KG1 (cell line): ENCODE measurements at regions not wholly inside any gene's neighbourhood (a gene's known extent, or its start where the extent isn't known, plus 50 kb on each side); places are given as distances from the start of the nearest gene placed in this dataset.
"Not testable (repeated sequence)": the region's sequence is repeated elsewhere in the genome, so short reads cannot be mapped to it uniquely, and the experiment has no call there.

Source experiments
- DNase-seq: peaks from one replicate; lab custom pipeline; 2025; lab: John Stamatoyannopoulos, UW

DNA sequence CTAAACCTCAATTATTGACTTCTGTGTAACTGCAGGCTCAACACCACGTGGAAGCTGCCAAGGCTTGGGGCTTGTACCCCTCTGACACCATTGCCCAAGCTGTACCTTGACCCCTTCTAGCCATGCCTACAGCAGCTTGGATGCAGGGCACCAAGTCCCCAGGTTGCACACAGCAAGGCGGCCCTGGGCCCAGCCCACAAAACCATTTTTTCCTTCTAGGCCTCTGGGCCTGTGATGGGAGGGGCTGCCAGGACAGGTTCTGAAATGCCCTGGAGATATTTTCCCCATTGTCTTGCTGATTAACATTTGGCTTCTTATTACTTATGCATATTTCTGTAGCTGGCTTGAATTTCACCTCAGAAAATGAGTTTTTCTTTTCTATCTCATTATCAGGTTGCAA, 610.0 kb upstream of the LRRN3 start:
- DNase-seq: no peak

DNA sequence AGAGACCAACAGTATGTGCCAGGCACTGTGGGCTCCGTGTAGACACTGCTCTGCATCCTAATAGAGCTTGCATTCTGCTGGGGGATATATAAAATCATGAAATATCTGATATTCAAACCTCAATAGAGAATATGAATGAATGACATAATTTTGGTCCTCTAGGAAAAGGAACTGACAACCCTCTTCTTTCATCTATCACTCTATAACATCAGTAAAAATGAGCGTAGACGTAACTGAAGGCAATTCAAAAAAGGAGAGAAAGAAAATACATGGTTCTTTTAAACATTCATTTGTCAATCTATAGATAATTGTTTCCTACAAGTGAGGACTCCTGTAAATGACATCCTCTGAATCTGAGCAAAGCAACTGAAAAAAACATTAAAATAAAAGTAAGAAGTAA, 607.4 kb upstream of the LRRN3 start:
- DNase-seq: no peak

DNA sequence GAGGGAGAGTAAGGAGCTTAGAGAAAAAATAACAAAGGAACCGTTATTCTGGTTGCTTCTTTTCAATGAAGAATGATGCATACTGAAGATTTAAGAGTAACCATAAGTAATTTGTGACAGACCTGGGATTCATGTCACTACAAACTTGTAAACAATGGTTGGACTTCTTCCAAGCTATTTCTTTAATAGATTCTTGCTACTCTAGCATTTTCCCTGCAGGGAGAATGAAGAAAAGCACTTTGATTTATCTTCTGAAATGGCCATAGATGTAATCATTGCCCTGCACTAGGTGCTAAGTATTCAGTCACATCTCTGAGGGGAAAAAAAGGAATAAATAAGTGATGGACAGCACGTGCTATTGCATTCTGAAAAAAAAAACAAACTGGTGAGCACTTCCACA, 606.6 kb upstream of the LRRN3 start:
- no peak for DNase-seq

DNA sequence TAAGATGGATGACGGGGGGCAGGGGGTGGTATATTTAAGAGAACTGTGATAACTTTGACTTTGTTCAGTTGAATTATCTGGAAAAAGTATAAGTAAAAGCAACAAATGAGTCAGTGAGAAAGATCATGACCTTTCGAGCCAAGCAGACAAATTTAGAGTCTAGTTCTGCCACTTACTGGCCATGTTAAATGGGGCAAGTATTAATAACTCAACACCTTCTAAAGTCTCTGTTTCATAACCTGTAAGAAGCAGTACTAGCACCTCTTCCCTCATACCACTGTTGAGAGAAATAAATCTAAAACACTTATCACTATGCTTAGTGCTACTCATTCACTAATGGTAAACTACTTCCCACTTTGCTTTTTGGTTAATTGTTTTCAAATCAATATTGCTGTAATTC, 604.4 kb upstream of the LRRN3 start:
- no peak for DNase-seq

DNA sequence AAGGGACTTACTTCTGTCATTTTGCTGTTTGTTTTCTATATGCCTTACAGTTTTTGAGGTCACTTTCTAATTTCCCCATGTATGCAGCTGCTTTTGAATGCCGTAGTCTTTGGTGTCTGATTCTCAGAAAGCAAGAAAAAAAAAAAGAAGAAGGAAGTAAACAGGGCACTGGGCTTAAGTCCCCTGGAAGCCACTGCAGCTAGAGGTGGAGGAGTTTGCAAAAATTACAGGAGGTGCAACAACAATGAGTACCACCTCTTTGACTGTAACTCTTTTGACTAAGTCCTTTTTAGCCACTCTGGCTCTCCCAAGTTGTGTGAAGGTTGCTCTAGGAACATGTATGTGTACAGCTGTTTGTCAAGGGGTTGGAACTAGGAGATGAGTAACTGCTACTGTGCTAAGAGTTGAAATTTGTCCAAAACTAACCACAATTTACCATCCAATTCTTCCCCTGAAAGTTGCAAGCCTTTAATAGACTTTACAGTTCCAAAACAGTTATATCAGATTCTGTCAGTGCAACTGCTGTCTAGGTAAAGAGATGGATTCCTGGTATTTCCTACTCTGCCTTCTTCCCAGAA, 588.0 kb upstream of the LRRN3 start:
- DNase-seq: no peak

DNA sequence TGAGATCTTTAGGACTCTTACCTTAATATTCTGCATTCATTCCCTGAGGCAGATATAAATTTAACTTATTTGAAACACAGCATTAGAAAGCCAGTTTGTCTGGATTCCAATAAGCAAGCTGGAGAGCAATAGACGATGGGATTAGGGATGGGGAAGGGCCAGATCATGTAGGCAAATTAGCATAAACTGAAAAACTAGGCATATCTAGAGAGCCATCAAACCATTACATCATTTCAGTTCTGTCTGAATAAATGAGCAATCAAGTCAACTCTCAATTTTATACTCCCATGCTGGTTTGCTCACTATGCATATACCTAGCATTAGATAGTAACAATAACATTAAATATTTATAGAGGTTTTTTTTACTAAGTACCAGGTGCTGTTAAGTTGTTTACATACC, 583.6 kb upstream of the LRRN3 start:
- no peak for DNase-seq

DNA sequence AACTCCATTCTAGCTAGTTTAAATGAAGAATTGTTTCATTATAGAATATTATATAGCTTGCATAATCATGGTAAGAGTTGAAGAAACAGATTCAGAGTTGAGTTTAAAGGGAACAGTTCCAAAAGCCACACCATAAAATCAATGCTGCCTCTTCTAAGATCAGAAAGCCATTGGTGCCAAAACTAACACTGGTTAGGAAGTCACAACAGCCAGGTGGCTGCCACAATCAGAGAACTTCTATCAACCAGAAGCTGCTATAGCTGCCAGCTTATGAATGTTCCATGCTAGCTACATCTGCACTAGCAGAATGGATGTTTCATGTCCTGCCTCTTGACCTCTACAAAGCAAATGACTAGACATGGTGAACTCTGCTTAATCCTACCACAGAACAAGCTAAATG, 583.1 kb upstream of the LRRN3 start:
- DNase-seq: no peak

DNA sequence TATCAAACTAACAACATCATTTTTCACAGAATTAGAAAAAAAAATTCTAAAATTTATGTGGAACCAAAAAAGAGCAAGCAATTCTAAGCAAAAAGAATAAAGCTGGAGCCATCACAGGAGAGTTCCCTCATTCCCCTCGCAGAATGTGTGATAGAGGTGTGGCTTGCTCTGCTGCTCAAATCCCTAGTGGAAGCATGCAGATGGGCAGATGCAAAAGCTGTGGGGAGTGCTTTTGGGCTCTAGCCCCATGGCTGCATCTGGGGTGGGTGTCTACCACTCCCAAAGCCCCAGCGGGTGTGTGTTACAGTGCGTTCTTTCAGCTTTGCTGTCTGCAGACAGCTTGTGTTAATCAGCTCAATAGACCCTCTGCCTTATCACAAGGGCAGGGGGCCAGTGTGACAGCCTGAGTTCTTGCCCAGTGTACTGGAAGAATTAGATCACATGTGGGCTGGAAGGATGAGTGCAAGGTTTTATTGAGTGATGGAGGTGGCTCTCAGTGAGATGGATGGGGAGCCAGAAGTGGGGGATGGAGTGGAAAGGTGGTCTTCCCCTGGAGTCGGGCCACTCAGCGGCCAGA, 575.9 kb upstream of the LRRN3 start:
- not testable (repeated sequence) for DNase-seq

DNA sequence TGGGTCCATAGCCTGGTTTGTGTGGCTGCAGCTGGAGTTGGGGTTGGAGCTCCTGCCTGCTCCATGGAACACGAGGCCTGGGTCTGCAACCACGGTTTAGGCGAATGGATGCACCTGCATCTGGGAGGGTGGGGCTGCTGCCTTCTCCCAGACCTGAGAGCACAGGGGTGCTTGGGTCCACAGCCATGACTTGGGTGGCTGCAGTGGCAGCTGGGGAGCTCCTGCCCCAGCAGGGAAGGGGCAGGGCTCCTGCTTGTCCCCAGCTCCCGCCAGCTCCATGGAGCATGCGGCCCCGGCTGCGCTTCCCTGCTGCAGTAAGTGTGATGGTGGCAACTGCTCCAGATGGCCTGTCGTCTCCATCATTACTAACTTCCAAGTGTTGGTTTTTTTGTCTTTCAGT, 571.1 kb upstream of the LRRN3 start:
- DNase-seq: no peak

DNA sequence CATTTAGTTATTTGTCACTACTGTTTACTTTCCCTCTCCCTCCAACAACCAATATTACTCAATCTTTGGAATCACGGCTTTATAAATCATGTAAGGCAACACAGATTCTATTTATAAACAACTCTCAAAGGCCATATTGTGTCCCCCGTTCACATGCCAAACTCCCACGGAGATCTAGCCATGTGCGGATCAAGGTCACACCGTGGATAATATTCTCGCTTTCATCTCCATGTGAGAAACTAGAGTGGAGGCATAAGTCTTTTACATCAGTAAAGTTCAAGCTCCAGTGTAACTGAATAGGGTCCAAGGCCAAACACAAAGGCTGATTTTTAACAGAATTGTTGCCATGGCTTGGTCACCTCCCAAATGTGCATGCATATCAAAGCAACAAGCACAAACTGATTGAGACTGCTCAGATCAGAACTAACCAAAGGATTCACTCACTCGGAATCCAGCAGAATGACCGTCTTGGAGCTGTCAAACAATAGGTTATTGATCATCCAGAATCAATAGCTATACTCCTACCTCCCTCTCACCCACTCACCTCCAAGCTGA, 569.5 kb upstream of the LRRN3 start:
- no peak for DNase-seq

DNA sequence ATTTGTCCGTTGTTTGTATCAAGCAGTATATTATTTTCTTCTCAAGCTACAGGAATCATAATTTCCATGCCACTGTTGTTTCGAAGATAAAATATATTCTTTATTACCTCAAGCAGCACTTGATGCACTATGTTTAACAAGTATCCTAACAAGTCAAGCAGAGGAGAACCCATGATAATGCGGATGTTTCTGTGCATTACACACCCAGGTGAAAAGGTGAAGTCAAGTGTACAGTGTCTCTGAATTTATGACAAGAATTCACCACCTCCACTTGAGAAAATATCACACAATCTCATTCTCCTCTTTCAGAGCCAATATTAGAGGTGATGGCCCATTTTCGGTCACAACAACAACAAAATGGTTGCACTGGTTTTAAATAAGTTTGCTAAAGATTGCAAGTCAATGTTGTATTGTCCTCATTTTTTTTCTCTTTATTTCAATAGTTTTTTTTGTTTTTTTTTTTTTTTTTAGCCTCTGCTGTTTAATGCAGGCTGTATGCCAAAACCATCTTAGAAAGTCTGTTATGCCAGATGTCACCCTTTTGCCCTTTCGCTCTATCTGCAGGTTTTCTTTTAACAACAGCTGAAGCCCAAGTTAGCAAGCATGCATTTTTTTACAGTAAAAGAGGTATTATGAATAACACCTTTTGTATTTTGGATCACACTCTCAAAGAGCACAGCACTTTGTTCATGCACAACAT, 568.7 kb upstream of the LRRN3 start:
- no peak for DNase-seq

DNA sequence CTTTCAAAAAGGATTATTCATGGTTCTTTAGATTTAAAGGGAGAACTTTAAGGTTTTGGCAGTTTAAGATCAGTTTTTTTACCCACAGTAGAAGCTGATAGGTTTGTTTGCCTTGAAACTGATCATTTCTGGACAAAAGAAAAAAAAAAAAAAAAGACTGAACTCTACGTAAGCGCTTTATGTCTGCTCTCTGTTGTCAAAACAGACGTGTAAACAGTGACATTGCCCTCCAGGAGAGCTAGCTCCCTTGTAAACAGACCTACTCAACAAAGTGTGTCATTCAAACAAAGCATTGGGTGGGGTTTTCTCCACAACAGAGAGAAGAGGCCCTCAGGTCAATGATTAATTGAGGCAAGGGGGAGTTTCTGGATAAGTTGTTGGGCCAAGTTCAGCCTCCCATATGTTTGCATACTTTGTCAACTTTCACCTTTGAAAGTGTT, 568.1 kb upstream of the LRRN3 start:
- DNase-seq: no peak

DNA sequence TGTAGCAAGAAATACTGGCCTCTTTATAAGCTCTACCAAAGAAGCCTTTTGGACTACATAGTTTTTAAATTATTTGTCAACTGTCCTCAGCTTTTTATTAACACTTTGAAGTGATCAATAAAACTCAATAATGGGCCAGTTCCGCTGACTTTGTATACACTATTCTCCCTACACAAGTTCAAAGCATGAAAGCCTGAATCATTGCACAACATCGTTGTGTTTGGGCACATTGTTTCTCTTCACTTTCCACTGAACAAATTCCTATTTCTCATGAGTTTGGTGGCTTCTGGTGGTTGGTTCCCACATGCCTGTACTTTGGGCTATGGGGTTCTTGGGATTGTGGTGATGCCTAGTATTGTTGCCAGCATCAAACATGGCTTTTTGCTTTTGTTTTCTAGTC, 561.8 kb upstream of the LRRN3 start:
- DNase-seq: no peak

DNA sequence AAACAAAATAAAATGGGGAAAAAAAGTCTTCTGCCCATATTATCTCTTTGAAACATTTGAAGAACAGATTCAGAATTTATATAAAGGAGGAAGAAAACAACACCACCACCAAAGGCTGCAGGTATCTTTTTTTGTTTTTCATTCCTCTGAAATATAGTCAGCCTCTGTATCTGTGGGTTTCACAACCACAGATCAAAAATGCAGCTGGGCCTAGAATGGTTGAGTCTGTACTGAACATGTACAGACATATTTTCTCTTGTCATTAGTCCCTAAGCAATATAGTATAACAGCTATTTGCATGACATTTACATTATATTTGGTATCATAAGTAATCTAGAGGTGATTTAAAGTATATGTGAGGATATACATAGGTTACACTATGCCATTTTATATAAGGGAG, 559.7 kb upstream of the LRRN3 start:
- DNase-seq: no peak

DNA sequence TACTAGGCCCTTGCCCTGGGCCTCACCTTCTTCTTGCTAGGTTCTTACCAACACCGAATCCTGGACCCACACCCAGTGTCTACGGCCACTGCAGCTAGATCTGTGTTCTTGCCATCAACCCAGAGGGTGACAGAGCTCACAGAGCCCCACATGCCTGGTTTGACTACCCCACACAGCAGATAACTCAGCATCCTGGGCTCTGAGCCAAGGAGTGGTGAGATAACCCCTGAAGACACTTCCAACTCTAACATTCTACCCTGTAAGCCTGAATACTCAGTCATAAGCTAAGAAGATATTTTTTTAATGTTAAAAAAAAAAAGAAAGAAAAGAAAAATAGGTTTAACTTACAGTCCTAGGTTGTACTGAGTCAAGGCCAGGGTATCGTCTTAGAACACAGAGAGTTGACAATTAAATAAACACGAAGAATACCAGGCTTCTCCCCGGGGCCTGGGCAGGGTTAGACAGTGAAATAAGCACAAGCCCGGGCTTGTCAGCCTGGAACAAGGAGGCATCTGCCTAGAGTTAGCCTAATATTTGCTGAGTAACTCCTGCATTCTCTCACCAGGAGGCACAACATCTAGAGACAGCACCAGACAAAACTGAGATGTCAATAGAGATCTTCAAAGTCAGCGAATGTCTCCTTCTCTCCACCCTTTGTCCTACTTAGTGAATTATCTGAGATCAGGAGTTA, 556.5 kb upstream of the LRRN3 start:
- no peak for DNase-seq

DNA sequence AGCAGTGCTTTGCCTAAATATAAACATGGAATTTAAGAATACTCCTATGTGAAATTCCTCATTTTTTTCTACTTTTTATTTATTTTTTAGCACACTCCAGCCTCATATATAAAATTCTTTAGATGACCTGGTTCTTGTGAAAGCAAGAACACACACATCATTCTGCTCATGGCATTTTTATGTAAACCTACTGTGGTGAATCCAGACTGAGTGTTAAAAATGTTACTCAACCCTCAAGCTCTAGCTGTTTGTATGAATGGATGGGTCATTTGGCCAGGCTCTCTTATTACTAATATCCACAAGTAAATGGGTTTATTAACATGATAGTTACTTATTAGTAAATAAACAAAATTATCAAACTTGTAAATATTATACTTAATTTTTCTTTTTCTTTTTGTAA, 551.7 kb upstream of the LRRN3 start:
- no peak for DNase-seq

DNA sequence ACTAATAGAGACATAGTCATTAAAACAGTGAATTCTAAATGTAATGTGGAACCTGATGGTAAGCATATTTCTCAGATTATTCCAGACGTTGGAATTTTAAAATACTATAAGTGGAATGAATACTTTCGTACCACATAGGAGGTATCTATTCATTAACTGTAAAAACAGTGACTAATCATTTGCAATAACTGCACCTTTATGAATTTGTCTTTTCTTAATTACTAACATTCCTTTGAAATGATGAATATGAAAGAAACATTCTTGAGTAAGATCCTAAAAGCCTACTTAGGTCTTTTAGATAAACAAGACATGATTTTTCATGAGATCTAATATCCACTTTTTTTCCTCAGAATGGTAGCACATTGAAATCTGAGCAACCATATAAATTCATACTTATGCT, 549.0 kb upstream of the LRRN3 start:
- no peak for DNase-seq

DNA sequence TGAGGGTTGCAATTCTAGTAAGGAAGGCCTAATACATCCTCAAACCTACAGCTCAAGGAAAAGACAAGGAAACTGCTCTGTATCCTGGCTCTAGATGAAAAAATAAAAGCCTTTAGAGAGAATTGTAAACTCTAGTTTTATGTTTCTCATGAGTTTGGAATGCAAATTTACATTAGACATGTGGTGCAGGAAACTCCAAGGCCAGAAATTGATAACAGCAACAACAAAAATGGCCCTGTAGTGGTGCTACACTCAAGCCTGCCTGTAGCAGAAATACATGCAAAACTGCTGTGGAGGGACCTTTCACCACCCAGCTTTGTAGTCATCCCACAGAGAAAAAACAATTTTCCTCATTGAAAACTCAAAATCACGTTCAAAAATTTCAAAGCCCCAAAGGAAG, 546.7 kb upstream of the LRRN3 start:
- no peak for DNase-seq

DNA sequence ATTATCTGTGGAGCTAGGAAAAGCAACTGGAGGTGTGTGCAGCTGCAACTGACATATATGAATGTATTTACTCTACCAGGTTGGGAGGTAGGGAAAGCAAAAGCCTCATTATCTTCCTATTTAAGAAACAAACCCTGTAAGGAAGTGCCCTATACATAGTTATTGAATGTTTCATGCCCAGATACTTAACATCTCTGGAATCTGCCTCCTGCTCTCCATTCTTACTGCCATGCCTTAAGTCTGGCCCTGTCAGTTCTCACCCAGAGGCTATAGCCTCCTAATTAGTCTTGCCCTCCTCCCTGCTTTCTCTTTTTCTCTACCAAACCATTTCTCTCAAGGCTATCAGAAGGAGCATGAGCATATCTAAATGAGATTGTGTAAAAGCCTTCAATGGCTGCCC, 542.6 kb upstream of the LRRN3 start:
- no peak for DNase-seq

DNA sequence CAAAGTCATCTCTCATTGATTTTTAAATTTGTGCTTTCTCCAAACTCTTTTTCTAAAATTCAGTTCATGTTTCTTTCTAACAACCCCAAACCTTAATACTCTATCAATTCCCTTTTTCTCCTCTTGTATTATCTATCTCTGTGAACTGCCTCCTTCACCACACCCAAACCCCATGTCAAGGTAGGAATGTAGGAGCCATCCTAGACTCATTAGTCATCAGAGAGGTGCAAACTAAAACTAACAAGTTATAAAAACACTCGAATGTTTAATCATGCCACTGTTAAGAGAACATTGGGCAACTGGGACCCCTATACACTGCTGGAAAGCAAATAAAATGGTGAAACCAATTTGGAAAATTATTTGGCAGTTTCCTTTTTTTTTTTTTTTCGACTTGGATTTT, 533.8 kb upstream of the LRRN3 start:
- DNase-seq: no peak

DNA sequence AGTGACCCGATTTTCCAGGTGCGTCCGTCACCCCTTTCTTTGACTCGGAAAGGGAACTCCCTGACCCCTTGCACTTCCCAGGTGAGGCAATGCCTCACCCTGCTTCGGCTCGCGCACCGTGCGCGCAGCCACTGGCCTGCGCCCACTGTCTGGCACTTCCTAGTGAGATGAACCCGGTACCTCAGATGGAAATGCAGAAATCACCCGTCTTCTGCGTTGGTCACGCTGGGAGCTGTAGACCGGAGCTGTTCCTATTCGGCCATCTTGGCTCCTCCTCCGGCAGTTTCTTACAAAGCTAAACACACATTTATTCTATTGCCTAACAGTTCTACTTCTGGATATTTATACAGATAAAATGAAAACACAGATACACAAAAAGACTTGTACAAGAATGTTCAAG, 527.6 kb upstream of the LRRN3 start:
- not testable (repeated sequence) for DNase-seq

DNA sequence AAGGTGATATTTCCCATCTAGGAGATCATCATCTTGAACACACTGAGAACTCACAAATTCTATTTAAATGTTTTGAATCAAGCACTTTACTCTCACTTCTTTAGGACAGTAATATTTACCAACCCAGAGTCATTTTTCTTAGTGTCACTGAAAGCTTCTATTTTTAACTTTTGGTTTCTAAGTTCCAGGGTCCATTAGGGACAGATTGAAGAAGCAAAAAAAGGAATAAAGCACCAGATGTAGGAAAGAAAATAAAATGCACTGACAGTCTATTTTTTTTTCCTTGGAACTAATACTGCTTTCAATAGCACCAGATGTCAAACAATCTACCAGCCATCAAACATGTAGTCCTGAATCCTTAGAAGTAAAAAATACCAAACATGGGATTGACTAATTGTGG, 526.7 kb upstream of the LRRN3 start:
- DNase-seq: no peak

DNA sequence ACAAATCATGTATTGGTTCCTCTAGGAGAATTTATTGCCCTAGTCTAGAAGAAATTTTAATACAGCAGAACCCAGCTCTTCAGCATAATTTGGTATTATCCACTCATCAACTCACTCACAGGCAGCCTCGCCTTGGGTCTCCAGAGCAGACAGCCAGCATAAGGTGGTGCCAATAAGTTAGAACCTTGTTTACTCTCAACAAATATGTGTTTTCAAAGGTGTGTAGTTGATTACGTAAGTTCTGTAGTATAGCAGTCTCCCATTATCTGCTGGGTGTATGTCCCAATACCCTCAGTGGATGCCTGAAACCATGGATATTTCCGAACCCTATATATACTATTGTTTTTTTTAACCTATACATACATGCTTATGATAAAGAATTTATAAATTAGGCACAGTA, 522.5 kb upstream of the LRRN3 start:
- DNase-seq: no peak
